Esophagus muscularis mucosa (tissue), 4 donors: ENCODE measurements at regions not wholly inside any gene's neighbourhood (a gene's known extent, or its start where the extent isn't known, plus 50 kb on each side); places are given as distances from the start of the nearest gene placed in this dataset.

Source experiments
- DNase-seq: peaks from one replicate; pipeline ENCODE4 v3.0.0-alpha.2; 2017; ENCODE audit errors: extremely low spot score
- H3K27ac ChIP-seq, 4 donors: fragments of 200-600 bp; sonication (generic); replicated peaks in 1 of 4; 1 replicate in 3 of 4; 2 replicates in 1 of 4; pipeline ENCODE4 v1.5.1; 2016 to 2019; ENCODE audit warnings: mild to moderate bottlenecking in 1 of 4
- H3K27me3 ChIP-seq, 4 donors: fragments of 200-600 bp; sonication (generic); one replicate each; pipeline versions ENCODE4 v1.5.1 to v1.6.0; 2016 to 2019
- H3K36me3 ChIP-seq, 4 donors: fragments of 200-600 bp; sonication (generic); one replicate each; pipeline ENCODE4 v1.5.1; 2016 to 2019
- H3K4me1 ChIP-seq, 4 donors: fragments of 200-600 bp; sonication (generic); one replicate each; pipeline ENCODE4 v1.5.1; 2016 to 2019
- H3K4me3 ChIP-seq, 4 donors: fragments of 200-600 bp; sonication (generic); 1 replicate in 2 of 4; 2 replicates in 2 of 4; pipeline ENCODE4 v1.5.1; 2016 to 2019; ENCODE audit warnings: mild to moderate bottlenecking in 4 of 4, moderate library complexity in 1 of 4
- H3K9me3 ChIP-seq, 4 donors: fragments of 200-600 bp; sonication (generic); 1 replicate in 3 of 4; 2 replicates in 1 of 4; pipeline ENCODE4 v1.5.1; 2016 to 2019
- CTCF ChIP-seq, 3 experiments: fragments of 200-600 bp in 2 of 3; fragments of 450-650 bp in 1 of 3; sonication (generic) in 2 of 3; IDR thresholded peaks; one replicate each; pipeline ENCODE4 v1.5.1; 2017 to 2019; ENCODE audit warnings: antibody characterized with exemption in 3 of 3, mild to moderate bottlenecking in 2 of 3, moderate library complexity in 1 of 3
- EP300 ChIP-seq: sonication (generic); formaldehyde crosslinking; IDR thresholded peaks from one replicate; pipeline ENCODE4 v1.6.1; 2017; ENCODE audit warnings: antibody characterized with exemption
- POLR2A ChIP-seq: fragments of 450-650 bp; IDR thresholded peaks from one replicate; pipeline ENCODE4 v1.6.1; 2017; ENCODE audit warnings: antibody characterized with exemption, moderate library complexity, mild to moderate bottlenecking, low read depth
- POLR2AphosphoS5 ChIP-seq, 2 donors: sonication (generic); formaldehyde crosslinking; IDR thresholded peaks; one replicate each; pipeline ENCODE4 v1.6.1; 2017; ENCODE audit warnings: antibody characterized with exemption in 2 of 2
- WGBS: methylation state at CpG from one replicate; pipeline ENCODE4 v1.1.5; 2018; 5-methylcytosine and 5-hydroxymethylcytosine counted together
- intact Hi-C: fragments of 100-400 bp; cut with DNase I; formaldehyde crosslinking; loops from one replicate; pipeline ENCODE4 v1.15.1; 2023

DNA sequence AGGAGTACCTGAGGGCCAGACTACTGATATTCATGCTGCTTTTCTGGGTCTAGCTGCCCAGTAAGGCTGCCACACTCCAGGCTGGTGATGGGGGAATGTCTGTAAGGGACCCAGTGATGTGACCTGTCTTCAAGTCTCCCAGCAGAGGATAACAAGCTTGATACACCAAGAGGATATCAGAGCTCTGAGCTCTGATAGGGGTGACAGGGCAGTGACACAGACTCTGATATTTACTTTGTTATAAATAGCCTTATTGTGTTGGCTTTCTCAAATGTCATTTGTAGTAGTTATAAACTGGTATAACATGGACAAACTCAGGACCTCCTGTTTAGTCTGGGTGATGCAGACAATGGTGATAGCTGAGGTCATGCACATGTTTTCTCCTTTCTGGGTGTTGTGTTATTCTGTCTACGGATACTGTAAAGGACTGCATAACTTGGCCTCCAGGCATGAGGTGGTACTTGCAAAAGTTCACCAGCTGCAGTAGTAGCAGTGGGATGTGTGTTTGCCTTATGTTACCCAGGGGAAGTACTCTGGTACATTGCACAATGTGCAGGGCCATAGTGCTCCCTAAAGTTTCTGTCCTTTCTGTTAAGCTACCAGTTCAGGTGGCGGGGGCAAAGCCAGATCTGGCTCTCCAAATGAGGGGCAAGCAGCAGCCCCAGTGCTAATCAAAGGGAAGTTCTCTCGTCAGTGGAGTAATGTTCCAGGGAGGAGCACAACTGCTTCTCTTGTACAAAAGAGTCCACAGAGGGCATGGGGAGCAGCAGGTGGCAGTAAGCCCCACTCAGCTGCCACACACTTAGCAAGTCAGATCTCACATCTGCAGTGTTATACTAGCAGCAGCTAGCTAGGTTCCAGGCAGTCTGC lies 812.2 kb downstream of the JRKL start:
- 77% methylated on average over 3 of the region's 3 CpGs for WGBS
- intact Hi-C loops = no loop called here
- no peaks in the 10 kb centered on the region for H3K36me3 ChIP-seq
- H3K4me1 ChIP-seq = no peaks in the 10 kb centered on the region
- H3K4me3 ChIP-seq = no peak overlapping the region
- TF ChIP-seq POLR2A = no peak
- no peak for DNase-seq
- H3K9me3 ChIP-seq = peaks cover 0 to 7% (median 0%) of the 10 kb centered on the region in 4 donors
- H3K27ac ChIP-seq = no peak overlapping the region
- H3K27me3 ChIP-seq = no peaks in the 10 kb centered on the region

- Histone ChIP-seq H3K27ac (no peak overlapping the region), H3K4me3 (no peak overlapping the region), H3K27me3 (no peaks in the 10 kb centered on the region), H3K9me3 (peaks cover 0 to 7% (median 0%) of the 10 kb centered on the region in 4 donors), H3K4me1 (no peaks in the 10 kb centered on the region), H3K36me3 (no peaks in the 10 kb centered on the region)
- 75% methylated on average over 4 of the region's 8 CpGs for WGBS
- TF ChIP-seq EP300 = no peak
- TF ChIP-seq POLR2A = no peak
- no peak for TF ChIP-seq POLR2AphosphoS5 (IDR thresholded peaks at IDR 0.05)
- no peak for TF ChIP-seq CTCF (IDR thresholded peaks at IDR 0.05)
- intact Hi-C loops = no loop called here
- no peak for DNase-seq
Measured at GRCh38 chr11:97202613-97203292, 812.9 kb downstream of the JRKL start.

GRCh38 chr11:97218011-97218410 lies 828.2 kb downstream of the JRKL start:
- H3K9me3 ChIP-seq = no peaks in the 10 kb centered on the region
- 88% methylated on average over 3 of the region's 3 CpGs for WGBS
- H3K27ac ChIP-seq = no peak overlapping the region
- no peaks in the 10 kb centered on the region for H3K27me3 ChIP-seq
- H3K4me3 ChIP-seq = no peak overlapping the region
- no peaks in the 10 kb centered on the region for H3K4me1 ChIP-seq
- H3K36me3 ChIP-seq = no peaks in the 10 kb centered on the region
- no peak for TF ChIP-seq EP300
- no peak for TF ChIP-seq CTCF (IDR thresholded peaks at IDR 0.05)
- TF ChIP-seq POLR2AphosphoS5 (IDR thresholded peaks at IDR 0.05) = no peak
- no peak for TF ChIP-seq POLR2A
- DNase-seq = no peak
- intact Hi-C loops = no loop called here

GRCh38 chr11:97223647-97224046 lies 833.8 kb downstream of the JRKL start:
- no peaks in the 10 kb centered on the region for H3K27me3 ChIP-seq
- no peaks in the 10 kb centered on the region for H3K4me1 ChIP-seq
- no peaks in the 10 kb centered on the region for H3K36me3 ChIP-seq
- WGBS = 71% methylated on average over 3 of the region's 3 CpGs
- intact Hi-C loops = no loop called here
- no peaks in the 10 kb centered on the region for H3K9me3 ChIP-seq
- no peak overlapping the region for H3K4me3 ChIP-seq
- TF ChIP-seq POLR2AphosphoS5 (IDR thresholded peaks at IDR 0.05) (no peak), CTCF (IDR thresholded peaks at IDR 0.05) (no peak)
- H3K27ac ChIP-seq = no peak overlapping the region
- DNase-seq = no peak

- intact Hi-C loops = no loop called here
- no peaks in the 10 kb centered on the region for H3K9me3 ChIP-seq
- no peak for DNase-seq
- no peaks in the 10 kb centered on the region for H3K36me3 ChIP-seq
- no peak overlapping the region for H3K27ac ChIP-seq
- H3K4me3 ChIP-seq = no peak overlapping the region
- 52% methylated on average over 4 of the region's 4 CpGs for WGBS
- no peaks in the 10 kb centered on the region for H3K27me3 ChIP-seq
- H3K4me1 ChIP-seq = no peaks in the 10 kb centered on the region
- no peak for TF ChIP-seq POLR2A
- no peak for TF ChIP-seq POLR2AphosphoS5 (IDR thresholded peaks at IDR 0.05)
- TF ChIP-seq CTCF (IDR thresholded peaks at IDR 0.05) = no peak
- no peak for TF ChIP-seq EP300
Measured at GRCh38 chr11:97224396-97224795, 834.6 kb downstream of the JRKL start.
